ENCODE measurements at regions not wholly inside any gene's neighbourhood (a gene's known extent, or its start where the extent isn't known, plus 50 kb on each side); places are given as distances from the start of the nearest gene placed in this dataset.
"Not testable (repeated sequence)": the region's sequence is repeated elsewhere in the genome, so short reads cannot be mapped to it uniquely, and the experiment has no call there.

DNA sequence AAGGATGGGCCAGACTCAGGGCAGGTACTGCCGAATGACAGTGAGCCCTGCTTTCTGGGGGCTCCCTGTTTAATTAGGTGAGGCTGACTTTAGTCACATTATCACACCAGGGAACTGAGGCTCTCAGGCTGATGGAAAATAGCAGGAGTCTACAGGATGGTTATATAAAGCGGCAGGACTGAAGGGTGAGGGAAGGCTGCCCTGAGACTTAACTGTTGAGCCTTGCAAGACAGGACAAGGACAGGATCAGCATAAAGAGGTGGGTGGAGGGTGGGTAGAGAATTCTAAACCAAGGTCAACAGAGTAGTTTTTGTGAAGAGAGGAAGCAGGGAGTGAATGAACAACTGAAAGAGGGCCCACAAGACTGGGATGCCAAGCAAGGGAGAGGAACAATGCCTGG, 330.1 kb downstream of the SPATA31A6 start:
- H3K27ac ChIP-seq; ATAC-seq (replicated peaks in 6 of 8); H3K4me1 ChIP-seq (replicated peaks in 1 of 2); in situ Hi-C loops (cut with MboI; ENCODE audit: low pct_unique_long_range_greater_than_20kb in 2 of 9, low sequenced_read_pairs in 9 of 9, unreplicated experiment in 9 of 9); H3K4me3 ChIP-seq: not testable (repeated sequence)
- no CpG with 5 or more reads among the region's 2 CpGs for WGBS, 10 experiments

DNA sequence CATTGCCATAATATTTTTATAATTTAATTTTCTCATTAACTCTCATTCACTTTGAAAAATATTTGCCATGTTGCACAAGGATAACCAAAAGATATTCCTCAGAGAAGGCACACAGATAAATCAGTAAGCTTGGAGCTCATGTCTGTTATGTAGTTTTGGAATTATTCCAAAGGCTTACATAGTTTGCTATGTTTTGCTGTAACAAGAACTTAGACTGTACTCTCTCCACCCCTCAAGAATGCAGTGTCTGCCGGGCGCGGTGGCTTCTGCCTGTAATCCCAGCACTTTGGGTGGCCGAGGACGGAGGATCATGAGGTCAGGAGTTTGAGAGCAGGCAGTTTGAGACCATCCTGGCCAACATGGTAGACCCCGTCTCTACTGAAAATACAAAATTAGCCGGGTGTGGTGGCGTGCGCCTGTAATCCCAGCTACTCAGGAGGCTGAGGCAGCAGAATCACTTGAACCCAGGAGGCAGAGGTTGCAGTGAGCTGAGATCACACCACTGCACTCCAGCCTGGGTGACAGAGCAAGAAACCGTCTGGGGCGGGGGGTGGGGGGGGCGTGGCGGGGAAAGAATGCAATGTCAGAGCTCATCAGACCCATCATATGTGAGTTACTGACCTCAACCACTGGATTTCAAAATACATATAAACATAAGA, 351.0 kb downstream of the SPATA31A6 start:
- H3K4me3 ChIP-seq; H3K4me1 ChIP-seq (replicated peaks in 1 of 2); H3K27ac ChIP-seq; in situ Hi-C loops (cut with MboI; ENCODE audit: low pct_unique_long_range_greater_than_20kb in 2 of 9, low sequenced_read_pairs in 9 of 9, unreplicated experiment in 9 of 9): not testable (repeated sequence)
- peak in 1 of 8 experiments; percentile 11 for ATAC-seq (replicated peaks in 6 of 8)
- WGBS, 10 experiments = no CpG with 5 or more reads among the region's 13 CpGs

GRCh38 chr9:42534984-42535325, 351.5 kb downstream of the SPATA31A6 start:
- peak in 3 of 8 experiments; percentile 46 to 71 (median 58) for ATAC-seq (replicated peaks in 6 of 8)
- H3K4me3 ChIP-seq; H3K27ac ChIP-seq; H3K4me1 ChIP-seq (replicated peaks in 1 of 2); in situ Hi-C loops (cut with MboI; ENCODE audit: low pct_unique_long_range_greater_than_20kb in 2 of 9, low sequenced_read_pairs in 9 of 9, unreplicated experiment in 9 of 9): not testable (repeated sequence)
- 40% methylated on average over 1 of the region's 6 CpGs; no CpG with 5 or more reads in 9 of the 10 experiments for WGBS, 10 experiments

DNA sequence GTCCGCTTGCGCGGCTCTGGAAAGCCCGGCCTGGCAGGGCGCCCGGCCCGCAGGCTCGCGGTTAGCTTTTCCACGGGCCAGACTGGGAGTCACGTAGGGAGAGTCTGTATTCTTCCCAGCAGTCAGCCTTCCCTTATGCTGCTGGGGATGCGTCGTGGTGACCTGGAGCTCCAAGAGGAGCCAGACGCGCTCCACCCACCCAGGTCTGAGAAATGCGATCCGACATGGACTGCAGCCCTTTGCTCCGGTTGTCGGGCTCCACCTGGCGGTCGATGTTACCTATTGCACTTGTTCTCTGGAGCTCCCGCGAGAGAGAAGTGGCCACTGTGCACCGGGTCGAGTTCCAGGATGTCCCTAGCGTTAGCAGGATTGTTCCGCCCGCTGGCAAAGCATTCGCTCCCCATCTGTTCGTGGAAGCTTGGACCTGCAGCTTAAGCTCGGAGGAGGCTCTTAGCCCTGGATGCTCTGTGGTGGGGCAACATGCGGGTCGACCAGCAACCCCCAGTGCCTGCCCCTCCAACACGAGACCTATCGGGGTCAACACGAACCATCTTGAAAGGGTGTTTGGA, 367.4 kb downstream of the SPATA31A6 start:
- H3K4me3 ChIP-seq; H3K27ac ChIP-seq; in situ Hi-C loops (cut with MboI; ENCODE audit: low pct_unique_long_range_greater_than_20kb in 2 of 9, low sequenced_read_pairs in 9 of 9, unreplicated experiment in 9 of 9); H3K4me1 ChIP-seq (replicated peaks in 1 of 2): not testable (repeated sequence)
- peak in 4 of 8 experiments; percentile 29 to 64 (median 54) for ATAC-seq (replicated peaks in 6 of 8)
- no CpG with 5 or more reads among the region's 36 CpGs for WGBS, 10 experiments

GRCh38 chr9:42568530-42568929, 385.1 kb downstream of the SPATA31A6 start:
- H3K27ac ChIP-seq; H3K4me1 ChIP-seq (replicated peaks in 1 of 2); in situ Hi-C loops (cut with MboI; ENCODE audit: low pct_unique_long_range_greater_than_20kb in 2 of 9, low sequenced_read_pairs in 9 of 9, unreplicated experiment in 9 of 9); H3K4me3 ChIP-seq; ATAC-seq (replicated peaks in 6 of 8): not testable (repeated sequence)
- no CpG with 5 or more reads among the region's 15 CpGs for WGBS, 10 experiments

DNA sequence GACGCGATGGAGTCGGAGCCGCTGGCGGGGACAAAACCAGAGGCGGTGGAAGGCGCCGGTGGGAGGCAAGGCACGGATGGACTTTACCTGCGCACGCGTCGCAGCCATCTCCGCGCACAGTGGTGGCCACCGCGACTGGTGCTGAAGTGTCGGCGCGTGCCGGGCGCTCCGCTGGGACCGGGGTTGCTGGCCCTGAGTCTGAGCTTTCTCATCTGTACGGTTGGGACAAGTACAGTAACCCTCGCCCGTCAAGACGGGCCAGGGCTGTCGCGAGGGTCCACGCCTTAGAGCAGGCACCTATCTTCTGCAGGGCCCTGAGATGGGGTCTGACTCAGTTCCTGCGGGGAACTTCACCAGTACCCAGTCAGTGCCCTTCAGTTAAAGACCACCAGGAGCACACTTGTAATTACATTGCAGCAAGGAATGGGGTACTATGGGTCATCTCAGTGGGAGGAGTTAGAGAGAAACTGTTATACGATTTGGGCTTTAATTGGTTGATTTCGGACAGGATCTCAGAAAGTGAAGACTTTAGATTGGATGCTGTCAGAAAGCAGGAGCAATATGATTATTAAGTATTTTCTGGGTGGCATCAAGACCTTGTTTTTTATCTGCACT, 385.6 kb downstream of the SPATA31A6 start:
- in situ Hi-C loops (cut with MboI; ENCODE audit: low pct_unique_long_range_greater_than_20kb in 2 of 9, low sequenced_read_pairs in 9 of 9, unreplicated experiment in 9 of 9); H3K4me3 ChIP-seq; H3K27ac ChIP-seq; H3K4me1 ChIP-seq (replicated peaks in 1 of 2); ATAC-seq (replicated peaks in 6 of 8): not testable (repeated sequence)
- no CpG with 5 or more reads among the region's 34 CpGs for WGBS, 10 experiments

DNA sequence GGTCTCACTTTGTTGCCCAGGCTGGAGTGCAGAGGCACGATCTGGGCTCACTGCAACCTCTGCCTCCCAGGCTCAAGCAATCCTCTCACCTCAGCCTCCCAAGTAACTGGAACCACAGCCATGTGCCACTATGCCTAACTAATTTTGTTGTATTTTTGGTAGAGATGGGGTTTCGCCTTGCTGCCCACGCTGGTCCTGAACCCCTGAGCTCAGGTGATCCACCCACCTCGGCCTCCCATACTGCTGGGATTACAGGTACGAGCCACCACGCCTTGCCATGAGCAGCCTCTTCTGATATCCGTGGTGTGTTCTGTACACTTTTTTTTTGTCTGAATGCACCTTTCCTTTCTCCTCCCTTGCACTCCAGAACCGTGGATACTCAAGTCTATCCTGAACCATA, 394.4 kb downstream of the SPATA31A6 start:
- H3K4me1 ChIP-seq (replicated peaks in 1 of 2); H3K27ac ChIP-seq; ATAC-seq (replicated peaks in 6 of 8); H3K4me3 ChIP-seq; in situ Hi-C loops (cut with MboI; ENCODE audit: low pct_unique_long_range_greater_than_20kb in 2 of 9, low sequenced_read_pairs in 9 of 9, unreplicated experiment in 9 of 9): not testable (repeated sequence)
- WGBS, 10 experiments = 100% methylated on average over 1 of the region's 8 CpGs; no CpG with 5 or more reads in 9 of the 10 experiments
